Neural crest cell (in vitro differentiated cells): ENCODE measurements at regions not wholly inside any gene's neighbourhood (a gene's known extent, or its start where the extent isn't known, plus 50 kb on each side); places are given as distances from the start of the nearest gene placed in this dataset.

Experiments
- DNase-seq: peaks from one replicate; pipeline ENCODE4 v3.0.0; 2021; ENCODE audit warnings: low read depth, mixed read lengths, low spot score
- H3K27ac Mint-ChIP-seq: one replicate; pipeline ENCODE4 v1.8.0; 2021; ENCODE audit warnings: mild to moderate bottlenecking, mixed read lengths; ENCODE audit not compliant: unreplicated experiment
- H3K27me3 Mint-ChIP-seq: 2 replicates; pipeline ENCODE4 v1.8.0; 2021; ENCODE audit warnings: low read depth, mild to moderate bottlenecking, mixed read lengths
- H3K36me3 Mint-ChIP-seq: 2 replicates; pipeline ENCODE4 v1.8.0; 2021; ENCODE audit warnings: low read depth, mild to moderate bottlenecking, mixed read lengths
- H3K4me1 Mint-ChIP-seq: 2 replicates; pipeline ENCODE4 v1.8.0; 2021; ENCODE audit warnings: mixed read lengths
- H3K4me3 Mint-ChIP-seq: one replicate; pipeline ENCODE4 v1.8.0; 2021; ENCODE audit warnings: mild to moderate bottlenecking, mixed read lengths
- H3K9me3 Mint-ChIP-seq: 2 replicates; pipeline ENCODE4 v1.8.0; 2021; ENCODE audit warnings: mixed read lengths
- TF ChIP-seq, protein P1 (sequence below): fragments of 200-600 bp; sonication (generic); conservative IDR thresholded peaks from 2 replicates; pipeline ENCODE4 v1.5.0; 2021; ENCODE audit warnings: antibody characterized with exemption, mild to moderate bottlenecking

DNA sequence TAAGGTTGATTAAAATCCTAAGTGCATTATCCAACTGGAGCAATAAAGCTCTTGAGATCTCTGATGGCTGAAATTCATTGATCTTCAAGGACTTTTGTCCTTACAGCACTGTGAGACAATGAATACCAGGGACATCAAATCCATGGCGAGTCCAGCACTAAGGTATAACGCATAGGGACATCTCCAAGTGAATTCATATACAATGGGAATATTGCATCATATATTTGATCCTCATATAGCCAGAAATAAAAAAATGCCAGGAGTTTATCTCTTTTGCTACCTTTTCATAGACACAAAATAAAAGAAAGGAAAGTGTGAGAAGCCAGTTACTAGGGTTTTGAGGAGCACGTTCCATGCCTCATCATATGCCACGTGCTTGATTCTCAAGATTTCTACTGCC is 112.5 kb upstream of the CDH13 start:
- no peak overlapping the region for H3K4me3 Mint-ChIP-seq
- peaks cover 7% of the 10 kb centered on the region for H3K9me3 Mint-ChIP-seq
- H3K36me3 Mint-ChIP-seq: no peaks in the 10 kb centered on the region
- TF ChIP-seq, protein P1, sequence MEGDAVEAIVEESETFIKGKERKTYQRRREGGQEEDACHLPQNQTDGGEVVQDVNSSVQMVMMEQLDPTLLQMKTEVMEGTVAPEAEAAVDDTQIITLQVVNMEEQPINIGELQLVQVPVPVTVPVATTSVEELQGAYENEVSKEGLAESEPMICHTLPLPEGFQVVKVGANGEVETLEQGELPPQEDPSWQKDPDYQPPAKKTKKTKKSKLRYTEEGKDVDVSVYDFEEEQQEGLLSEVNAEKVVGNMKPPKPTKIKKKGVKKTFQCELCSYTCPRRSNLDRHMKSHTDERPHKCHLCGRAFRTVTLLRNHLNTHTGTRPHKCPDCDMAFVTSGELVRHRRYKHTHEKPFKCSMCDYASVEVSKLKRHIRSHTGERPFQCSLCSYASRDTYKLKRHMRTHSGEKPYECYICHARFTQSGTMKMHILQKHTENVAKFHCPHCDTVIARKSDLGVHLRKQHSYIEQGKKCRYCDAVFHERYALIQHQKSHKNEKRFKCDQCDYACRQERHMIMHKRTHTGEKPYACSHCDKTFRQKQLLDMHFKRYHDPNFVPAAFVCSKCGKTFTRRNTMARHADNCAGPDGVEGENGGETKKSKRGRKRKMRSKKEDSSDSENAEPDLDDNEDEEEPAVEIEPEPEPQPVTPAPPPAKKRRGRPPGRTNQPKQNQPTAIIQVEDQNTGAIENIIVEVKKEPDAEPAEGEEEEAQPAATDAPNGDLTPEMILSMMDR: no peak
- peaks cover 28% of the 10 kb centered on the region for H3K27me3 Mint-ChIP-seq
- H3K4me1 Mint-ChIP-seq: peaks cover 15% of the 10 kb centered on the region
- no peak overlapping the region for H3K27ac Mint-ChIP-seq
- DNase-seq: no peak

DNA sequence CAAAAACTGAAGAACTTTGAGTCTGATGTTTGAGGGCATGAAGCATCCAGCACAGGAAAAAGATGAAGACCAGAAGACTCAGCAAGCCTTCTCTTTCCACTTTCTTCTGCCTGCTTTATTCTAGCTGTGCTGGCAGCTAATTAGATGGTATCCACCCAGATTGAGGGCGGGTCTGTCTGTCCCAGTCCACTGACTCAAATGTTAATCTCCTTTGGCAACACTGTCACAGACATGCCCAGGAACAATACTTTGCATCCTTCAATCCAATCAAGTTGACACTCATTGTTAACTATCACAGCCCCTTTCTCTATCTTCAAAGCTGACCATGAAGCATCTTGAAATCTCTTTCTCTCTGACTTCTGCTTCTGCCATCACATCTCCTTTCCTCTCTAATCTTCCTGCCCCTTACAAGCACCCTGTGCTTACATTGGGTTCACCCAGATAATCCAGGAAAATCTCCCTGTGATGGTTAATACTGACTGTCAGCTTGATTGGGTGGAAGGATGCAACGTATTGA is 115.9 kb upstream of the CDH13 start:
- H3K4me3 Mint-ChIP-seq: no peak overlapping the region
- H3K9me3 Mint-ChIP-seq: peaks cover 9% of the 10 kb centered on the region
- H3K27me3 Mint-ChIP-seq: peaks cover 23% of the 10 kb centered on the region
- no peaks in the 10 kb centered on the region for H3K36me3 Mint-ChIP-seq
- TF ChIP-seq, protein P1: no peak
- peaks cover 15% of the 10 kb centered on the region for H3K4me1 Mint-ChIP-seq
- DNase-seq: no peak
- no peak overlapping the region for H3K27ac Mint-ChIP-seq

DNA sequence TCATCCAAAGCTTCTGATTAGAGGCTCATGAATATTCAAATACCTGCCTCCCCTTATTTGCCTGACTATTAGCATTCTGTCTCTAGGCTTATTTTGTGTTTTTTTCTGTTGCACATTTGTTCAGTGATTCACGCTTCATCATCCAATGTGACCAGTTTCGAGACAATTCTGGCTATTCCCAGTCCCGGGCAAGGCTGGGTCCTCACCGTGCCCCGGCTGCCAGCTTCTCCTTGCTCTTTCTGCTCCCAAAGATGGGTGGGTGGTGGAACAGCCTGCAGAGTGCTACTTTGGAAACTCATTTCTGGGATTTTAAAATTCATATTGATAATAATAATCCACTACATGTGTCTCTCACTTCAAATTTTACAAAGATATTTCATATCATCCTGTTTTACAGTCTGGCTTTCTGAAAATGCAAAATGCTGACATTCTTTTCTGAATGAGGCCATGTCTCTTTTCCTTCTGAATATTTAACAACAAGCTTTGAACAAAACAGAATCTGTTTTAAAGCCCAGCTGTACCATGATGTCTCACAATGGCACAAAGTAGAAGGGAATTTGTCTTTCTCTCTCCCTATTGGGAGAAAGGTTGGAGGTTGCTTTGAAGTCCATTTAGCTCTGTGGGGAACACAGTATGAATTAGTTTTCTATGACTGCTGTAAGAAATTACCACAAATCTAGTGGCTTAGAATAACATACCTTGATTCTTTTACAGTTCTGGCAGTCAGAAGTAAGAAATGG is 116.9 kb upstream of the CDH13 start:
- Mint-ChIP-seq H3K36me3 (no peaks in the 10 kb centered on the region), H3K27me3 (peaks cover 20% of the 10 kb centered on the region), H3K4me3 (no peak overlapping the region), H3K4me1 (peaks cover 15% of the 10 kb centered on the region), H3K27ac (no peak overlapping the region), H3K9me3 (peaks cover 9% of the 10 kb centered on the region)
- TF ChIP-seq, protein P1: no peak
- no peak for DNase-seq

DNA sequence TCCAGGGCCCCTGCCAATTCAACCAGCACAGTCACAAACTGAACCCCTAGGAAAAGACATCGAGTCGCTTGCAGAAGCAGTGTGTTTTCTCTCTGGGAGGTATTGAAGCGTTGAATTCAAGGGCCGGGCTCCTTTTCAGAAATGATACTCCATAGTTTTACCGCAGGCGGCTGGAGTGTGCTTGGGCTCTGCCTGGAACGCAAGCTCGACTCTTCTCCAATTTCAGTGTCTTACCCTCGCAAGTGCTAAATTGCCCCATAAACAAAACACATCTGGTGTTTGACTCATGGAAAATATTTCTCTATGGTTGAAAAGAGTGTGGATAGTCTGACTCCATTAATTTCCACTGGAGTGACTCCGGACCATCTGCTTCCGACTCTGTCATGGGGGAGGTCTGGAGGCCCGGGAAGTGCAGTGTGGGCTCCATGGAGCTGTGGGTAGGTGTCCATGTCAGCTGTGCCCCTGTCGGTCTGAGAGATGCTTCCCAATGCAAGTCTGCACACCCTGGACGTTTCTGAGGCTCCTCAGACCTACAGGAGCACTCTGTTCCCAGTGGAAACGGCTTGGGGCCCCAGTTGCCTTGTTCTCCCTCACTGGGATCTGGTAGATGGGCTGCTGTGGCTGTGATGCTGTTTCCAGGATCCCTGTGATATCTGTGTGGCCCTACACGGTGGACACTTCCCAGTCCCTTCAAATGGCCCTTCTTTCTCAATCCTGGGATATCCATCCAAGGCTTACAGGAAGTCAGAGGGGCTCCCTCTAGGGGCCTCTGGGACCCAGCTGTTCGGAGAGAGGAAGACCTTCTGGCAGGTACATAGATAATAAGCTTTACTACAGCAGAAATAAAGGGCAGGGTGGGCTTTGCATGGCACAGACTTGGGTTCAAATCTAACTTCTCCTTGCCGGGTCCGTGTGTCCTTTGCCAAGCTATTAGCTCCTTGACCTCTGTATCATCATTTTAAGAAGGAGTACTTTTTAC is 119.8 kb upstream of the CDH13 start:
- H3K27me3 Mint-ChIP-seq: peaks cover 23% of the 10 kb centered on the region
- TF ChIP-seq, protein P1: no peak
- DNase-seq: no peak

DNA sequence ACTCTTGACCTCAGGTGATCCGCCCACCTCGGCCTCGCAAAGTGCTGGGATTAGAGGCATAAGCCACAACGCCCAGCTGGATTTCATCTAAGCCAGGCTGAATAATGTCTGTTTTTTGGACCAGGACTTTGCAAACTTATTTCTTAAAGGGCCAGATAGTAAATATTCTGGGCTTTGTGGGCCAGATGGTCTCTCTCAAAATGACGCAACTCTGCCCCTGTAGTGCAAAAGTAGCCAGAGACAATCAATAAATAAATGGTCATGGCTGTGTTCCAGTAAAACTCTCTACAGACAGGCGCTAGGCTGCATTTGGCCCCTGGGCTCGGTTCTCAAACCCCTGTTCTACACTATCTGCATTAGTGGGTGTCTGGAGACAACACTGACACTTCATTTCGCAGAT is 121.9 kb upstream of the CDH13 start:
- H3K4me1 Mint-ChIP-seq: peaks cover 5% of the 10 kb centered on the region
- H3K27ac Mint-ChIP-seq: no peak overlapping the region
- H3K27me3 Mint-ChIP-seq: peaks cover 19% of the 10 kb centered on the region
- no peak for DNase-seq
- H3K36me3 Mint-ChIP-seq: no peaks in the 10 kb centered on the region
- H3K4me3 Mint-ChIP-seq: no peak overlapping the region
- peaks cover 3% of the 10 kb centered on the region for H3K9me3 Mint-ChIP-seq
- TF ChIP-seq, protein P1: no peak

More for the DNA sequence above, 119.8 kb upstream of the CDH13 start:
- H3K4me1 Mint-ChIP-seq: peaks cover 18% of the 10 kb centered on the region
- no peak overlapping the region for H3K4me3 Mint-ChIP-seq
- H3K36me3 Mint-ChIP-seq: no peaks in the 10 kb centered on the region
- H3K9me3 Mint-ChIP-seq: peaks cover 9% of the 10 kb centered on the region
- no peak overlapping the region for H3K27ac Mint-ChIP-seq
